A549 (cell line): ENCODE measurements at regions not wholly inside any gene's neighbourhood (a gene's known extent, or its start where the extent isn't known, plus 50 kb on each side); places are given as distances from the start of the nearest gene placed in this dataset.

Experiments used
- ATAC-seq, 2 experiments: fragments of 200-7000 bp in 1 of 2; fragments of >200 bp in 1 of 2; cut with Nextera tagmentation in 1 of 2; cut with Tn5 transposase in 1 of 2; 3 replicates each; pipeline versions ENCODE4 v1.8.0 to v1.9.1; 2018 to 2020; ENCODE audit warnings: mild to moderate bottlenecking in 1 of 2, moderate library complexity in 1 of 2
- CTCF ChIA-PET: fragments of 300-600 bp; sonication (Branson Sonifier 250); formaldehyde crosslinking; extraction: SDS; loops from one replicate; lab custom pipeline; 2021; ENCODE audit warnings: antibody characterized with exemption, inconsistent platforms; lab: Yijun Ruan, JAX
- POLR2A ChIA-PET: fragments of 350-600 bp; formaldehyde crosslinking; extraction: SDS; loops from one replicate; lab custom pipeline; 2021; ENCODE audit warnings: antibody characterized with exemption, inconsistent platforms; lab: Yijun Ruan, JAX
- DNase-seq, 2 experiments: peaks; one replicate each; pipeline versions ENCODE4 v3.0.0 to v3.0.0-alpha.2; 2011 to 2016; ENCODE audit warnings: low read depth in 1 of 2, low spot score in 1 of 2
- FAIRE-seq: peaks from 2 replicates; lab custom pipeline; 2011; peaks lifted over from hg19 to GRCh38; lab: Jason Lieb, UNC
- H3K27ac ChIP-seq, 2 experiments: fragments of >200 bp; sonication (Bioruptor Twin); formaldehyde crosslinking; 3 replicates each; pipeline ENCODE4 v1.5.1; 2016 to 2017
- H3K4me1 ChIP-seq: fragments of >200 bp; sonication (Bioruptor Twin); formaldehyde crosslinking; 3 replicates; pipeline ENCODE4 v1.6.1; 2016
- H3K4me2 ChIP-seq: fragments of >200 bp; sonication (Bioruptor Twin); formaldehyde crosslinking; 3 replicates; pipeline ENCODE4 v1.6.1; 2016
- H3K4me3 ChIP-seq: fragments of >200 bp; sonication (Bioruptor Twin); formaldehyde crosslinking; 3 replicates; pipeline ENCODE4 v1.5.1; 2016
- H3K9me3 ChIP-seq: fragments of >200 bp; sonication (Bioruptor Twin); formaldehyde crosslinking; 3 replicates; pipeline ENCODE4 v1.6.1; 2016
- CBX2 ChIP-seq: fragments of 200-600 bp; sonication (generic); IDR thresholded peaks from 2 replicates; pipeline ENCODE4 v1.6.1; 2016; ENCODE audit warnings: low read depth, mild to moderate bottlenecking, borderline replicate concordance
- CBX8 ChIP-seq: fragments of 200-600 bp; sonication (generic); IDR thresholded peaks from 2 replicates; pipeline ENCODE4 v1.6.1; 2016
- CEBPB ChIP-seq, 2 experiments: fragments of >200 bp in 1 of 2; sonication (Bioruptor Twin) in 1 of 2; formaldehyde crosslinking in 1 of 2; IDR thresholded peaks; 2 replicates each; pipeline ENCODE4 v1.6.1; 2012 to 2016
- CHD2 ChIP-seq: fragments of 150-350 bp; IDR thresholded peaks from 2 replicates; pipeline ENCODE4 v1.6.1; 2014; ENCODE audit warnings: low read length; ENCODE audit not compliant: partially characterized antibody
- CHD4 ChIP-seq: fragments of 200-600 bp; sonication (generic); IDR thresholded peaks from 2 replicates; pipeline ENCODE4 v1.6.1; 2016; ENCODE audit warnings: antibody characterized with exemption, mild to moderate bottlenecking, borderline replicate concordance
- FOSB ChIP-seq: fragments of 250-450 bp; sonication (Bioruptor Pico); IDR thresholded peaks from 2 replicates; pipeline ENCODE4 v1.5.0; 2020; ENCODE audit warnings: mild to moderate bottlenecking, moderate library complexity
- GATA3 ChIP-seq: IDR thresholded peaks from 2 replicates; pipeline ENCODE4 v1.6.1; 2012; ENCODE audit warnings: borderline replicate concordance
- HDAC2 ChIP-seq: fragments of 200-600 bp; sonication (generic); IDR thresholded peaks from 2 replicates; pipeline ENCODE4 v1.6.1; 2016
- HOXA7 ChIP-seq: fragments of 250-450 bp; sonication (Bioruptor Pico); IDR thresholded peaks from 2 replicates; pipeline ENCODE4 v1.5.0; 2020; ENCODE audit warnings: mild to moderate bottlenecking, moderate library complexity
- JUN ChIP-seq, 2 experiments: fragments of >200 bp; sonication (Bioruptor Twin); formaldehyde crosslinking; IDR thresholded peaks; 2 replicates in 1 of 2; 3 replicates in 1 of 2; pipeline ENCODE4 v1.6.1; 2016 to 2017
- JUNB ChIP-seq: fragments of >200 bp; sonication (Bioruptor Twin); formaldehyde crosslinking; IDR thresholded peaks from 2 replicates; pipeline ENCODE4 v1.6.1; 2016
- KDM1A ChIP-seq: fragments of 200-600 bp; sonication (generic); IDR thresholded peaks from 2 replicates; pipeline ENCODE4 v1.6.1; 2016; ENCODE audit warnings: low read depth, mild to moderate bottlenecking
- MAFK ChIP-seq: fragments of 450-650 bp; IDR thresholded peaks from 2 replicates; pipeline ENCODE4 v1.6.1; 2014; ENCODE audit not compliant: partially characterized antibody
- NFE2L2 ChIP-seq: fragments of 150-350 bp; conservative IDR thresholded peaks from 2 replicates; pipeline ENCODE4 v1.6.1; 2014; ENCODE audit warnings: low read length
- NPAS2 ChIP-seq: fragments of 250-450 bp; sonication (Bioruptor Pico); IDR thresholded peaks from 2 replicates; pipeline ENCODE4 v1.8.0; 2022; ENCODE audit warnings: mild to moderate bottlenecking, moderate library complexity, borderline replicate concordance
- NR3C1 ChIP-seq: fragments of >200 bp; sonication (Bioruptor Twin); formaldehyde crosslinking; IDR thresholded peaks from 3 replicates; pipeline ENCODE4 v1.6.1; 2017
- POLR2A ChIP-seq: IDR thresholded peaks from 2 replicates; pipeline ENCODE4 v1.6.1; 2012; ENCODE audit warnings: mild to moderate bottlenecking, low read length
- RAD21 ChIP-seq, 2 experiments: fragments of >200 bp in 1 of 2; sonication (Bioruptor Twin) in 1 of 2; formaldehyde crosslinking in 1 of 2; IDR thresholded peaks in 1 of 2; conservative IDR thresholded peaks in 1 of 2; 2 replicates in 1 of 2; 3 replicates in 1 of 2; pipeline ENCODE4 v1.6.1; 2012 to 2018; ENCODE audit warnings: inconsistent platforms in 1 of 2
- RARB ChIP-seq: fragments of 250-450 bp; sonication (Bioruptor Pico); IDR thresholded peaks from 2 replicates; pipeline ENCODE4 v1.8.0; 2021; ENCODE audit warnings: mild to moderate bottlenecking, moderate library complexity
- RFX5 ChIP-seq: fragments of 450-650 bp; IDR thresholded peaks from 2 replicates; pipeline ENCODE4 v1.7.1; 2014; ENCODE audit warnings: antibody characterized with exemption, mild to moderate bottlenecking, moderate library complexity
- SMC3 ChIP-seq: fragments of >200 bp; sonication (Bioruptor Twin); formaldehyde crosslinking; IDR thresholded peaks from 3 replicates; pipeline ENCODE4 v1.6.1; 2018; ENCODE audit warnings: inconsistent platforms
- SREBF2 ChIP-seq: fragments of 450-650 bp; IDR thresholded peaks from 2 replicates; pipeline ENCODE4 v1.6.1; 2014; ENCODE audit warnings: mild to moderate bottlenecking, moderate library complexity
- TFCP2L1 ChIP-seq: fragments of 250-450 bp; sonication (Bioruptor Pico); IDR thresholded peaks from 2 replicates; pipeline ENCODE4 v1.5.0; 2021; ENCODE audit warnings: mild to moderate bottlenecking
- ZFP36 ChIP-seq: fragments of 450-650 bp; IDR thresholded peaks from 2 replicates; pipeline ENCODE4 v1.6.1; 2014; ENCODE audit warnings: borderline replicate concordance; ENCODE audit not compliant: partially characterized antibody
- ZNF302 ChIP-seq: fragments of 250-450 bp; sonication (Bioruptor Pico); IDR thresholded peaks from 2 replicates; pipeline ENCODE4 v1.9.0; 2021; ENCODE audit warnings: inconsistent platforms, mild to moderate bottlenecking, moderate library complexity
- ZSCAN20 ChIP-seq: fragments of 250-450 bp; sonication (Bioruptor Pico); IDR thresholded peaks from 2 replicates; pipeline ENCODE4 v1.8.0; 2022; ENCODE audit warnings: mild to moderate bottlenecking, moderate library complexity
- WGBS: methylation state at CpG from one replicate; pipeline ENCODE4 v1.1.6; 2017; ENCODE audit errors: missing lambda C conversion rate; 5-methylcytosine and 5-hydroxymethylcytosine counted together
- TF ChIP-seq, protein P1 (sequence below): fragments of >200 bp; sonication (Bioruptor Twin); formaldehyde crosslinking; IDR thresholded peaks from 3 replicates; pipeline ENCODE4 v1.6.1; 2016
- TF ChIP-seq, protein P2 (sequence below): fragments of 150-350 bp; IDR thresholded peaks from 2 replicates; pipeline ENCODE4 v1.6.1; 2014; ENCODE audit warnings: low read depth, mild to moderate bottlenecking, low read length

DNA sequence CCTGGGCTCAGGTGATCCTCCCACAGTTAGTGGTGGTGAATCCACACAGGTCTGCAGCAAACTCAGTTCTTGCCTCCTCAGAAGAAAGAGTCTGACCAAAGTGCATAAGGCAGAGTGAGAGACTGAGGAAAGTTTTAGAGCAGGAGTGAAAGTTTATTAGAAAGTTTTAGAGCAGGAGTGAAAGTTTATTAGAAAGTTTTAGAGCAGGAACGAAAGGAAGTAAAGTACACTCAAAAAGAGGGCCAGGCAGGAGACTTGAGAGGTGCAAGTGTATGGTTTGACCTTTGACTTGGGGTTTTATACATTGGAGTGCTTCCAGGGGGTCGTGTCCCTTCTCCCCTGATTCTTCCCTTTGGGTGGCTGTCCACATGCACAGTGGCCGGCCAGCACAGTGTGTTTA lies 84.2 kb downstream of the LSM3 start:
- Histone ChIP-seq H3K4me1 (peaks cover 16% of the 10 kb centered on the region), H3K4me2 (no peak overlapping the region), H3K27ac (no peak overlapping the region), H3K9me3 (peaks cover 10% of the 10 kb centered on the region; the same call in 2 of the 3 replicates), H3K4me3 (no peak overlapping the region)
- TF ChIP-seq MAFK (no peak), ZSCAN20 (CRISPR knock-in tag) (no peak), CHD2 (no peak), RFX5 (no peak), FOSB (CRISPR knock-in tag) (no peak), JUN (IDR thresholded peaks at IDR 0.05) (no peak), SMC3 (no peak), KDM1A (no peak), NFE2L2 (no peak), HDAC2 (no peak), JUNB (no peak), POLR2A (no peak), RAD21 (conservative IDR thresholded peaks at IDR 0.05 in 1 of 2, IDR thresholded peaks at IDR 0.05 in 1 of 2) (no peak), CBX8 (no peak), GATA3 (no peak), ZNF302 (CRISPR knock-in tag) (no peak), ZFP36 (no peak)
- TF ChIP-seq, protein P1, sequence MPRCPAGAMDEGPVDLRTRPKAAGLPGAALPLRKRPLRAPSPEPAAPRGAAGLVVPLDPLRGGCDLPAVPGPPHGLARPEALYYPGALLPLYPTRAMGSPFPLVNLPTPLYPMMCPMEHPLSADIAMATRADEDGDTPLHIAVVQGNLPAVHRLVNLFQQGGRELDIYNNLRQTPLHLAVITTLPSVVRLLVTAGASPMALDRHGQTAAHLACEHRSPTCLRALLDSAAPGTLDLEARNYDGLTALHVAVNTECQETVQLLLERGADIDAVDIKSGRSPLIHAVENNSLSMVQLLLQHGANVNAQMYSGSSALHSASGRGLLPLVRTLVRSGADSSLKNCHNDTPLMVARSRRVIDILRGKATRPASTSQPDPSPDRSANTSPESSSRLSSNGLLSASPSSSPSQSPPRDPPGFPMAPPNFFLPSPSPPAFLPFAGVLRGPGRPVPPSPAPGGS: no peak
- TF ChIP-seq, protein P2, sequence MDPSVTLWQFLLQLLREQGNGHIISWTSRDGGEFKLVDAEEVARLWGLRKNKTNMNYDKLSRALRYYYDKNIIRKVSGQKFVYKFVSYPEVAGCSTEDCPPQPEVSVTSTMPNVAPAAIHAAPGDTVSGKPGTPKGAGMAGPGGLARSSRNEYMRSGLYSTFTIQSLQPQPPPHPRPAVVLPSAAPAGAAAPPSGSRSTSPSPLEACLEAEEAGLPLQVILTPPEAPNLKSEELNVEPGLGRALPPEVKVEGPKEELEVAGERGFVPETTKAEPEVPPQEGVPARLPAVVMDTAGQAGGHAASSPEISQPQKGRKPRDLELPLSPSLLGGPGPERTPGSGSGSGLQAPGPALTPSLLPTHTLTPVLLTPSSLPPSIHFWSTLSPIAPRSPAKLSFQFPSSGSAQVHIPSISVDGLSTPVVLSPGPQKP: no peak
- DNase-seq: no peak
- POLR2A ChIA-PET: no interaction called here
- FAIRE-seq: no peak
- 59% methylated on average over 3 of the region's 3 CpGs for WGBS
- no peak for ATAC-seq
- CTCF ChIA-PET: interaction anchor here (0.6 to 12.3 kb wide), 13 partner anchors 11 to 658 kb away, joined by 3 to 173 read pairs (median 18); no protein-coding TSS in a partner anchor

DNA sequence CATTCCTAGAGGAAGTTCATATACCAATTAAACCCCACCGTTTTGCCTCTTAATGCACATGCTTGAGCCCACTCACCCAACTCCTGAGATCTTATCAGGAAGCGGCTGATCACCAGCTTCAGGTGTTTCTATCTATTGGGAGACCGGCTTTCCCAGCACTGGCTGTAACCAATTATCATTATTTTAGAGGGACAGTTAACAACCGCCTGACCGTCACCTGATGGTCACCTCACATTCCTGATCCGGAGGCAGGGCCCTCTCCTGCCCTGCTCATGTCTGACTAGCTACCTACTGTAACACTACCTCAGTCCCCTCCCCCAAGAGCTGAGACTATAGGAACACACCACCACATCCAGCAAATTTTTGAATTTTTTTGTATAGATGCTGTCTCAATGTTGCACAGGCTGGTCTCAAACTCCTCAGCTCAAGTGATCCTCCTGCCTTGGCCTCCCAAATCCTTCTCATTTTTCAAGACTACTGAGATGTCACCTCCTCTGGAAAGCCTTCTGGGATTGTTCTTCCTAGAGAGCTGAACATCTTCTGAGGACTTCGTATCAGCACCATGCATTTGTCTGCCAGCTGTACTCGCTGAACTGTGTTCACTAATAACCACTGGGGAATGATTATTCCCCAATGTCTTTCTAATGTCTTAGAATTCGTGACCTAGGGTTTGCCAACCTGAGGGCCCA lies 84.8 kb downstream of the LSM3 start:
- ChIA-PET POLR2A (no interaction called here), CTCF (interaction anchor here (1.0 to 12.3 kb wide), 5 partner anchors 11 to 658 kb away, joined by 3 to 173 read pairs (median 29); no protein-coding TSS in a partner anchor)
- Histone ChIP-seq H3K9me3 (peaks cover 10% of the 10 kb centered on the region; the same call in 2 of the 3 replicates), H3K4me3 (no peak overlapping the region), H3K27ac (no peak overlapping the region), H3K4me1 (peaks cover 16% of the 10 kb centered on the region), H3K4me2 (no peak overlapping the region)
- WGBS: 66% methylated on average over 9 of the region's 9 CpGs
- TF ChIP-seq HOXA7 (no peak), JUNB (no peak), RARB (CRISPR knock-in tag) (no peak), RFX5 (no peak), CEBPB (IDR thresholded peaks at IDR 0.05) (no peak), CHD4 (no peak), SREBF2 (no peak), TFCP2L1 (CRISPR knock-in tag) (no peak), NPAS2 (no peak), KDM1A (no peak), NR3C1 (no peak), CBX2 (no peak), CHD2 (no peak)
- FAIRE-seq (no peak), ATAC-seq (no peak), DNase-seq (no peak)
